ENCODE measurements at regions not wholly inside any gene's neighbourhood (a gene's known extent, or its start where the extent isn't known, plus 50 kb on each side); places are given as distances from the start of the nearest gene placed in this dataset.
A peak's percentile ranks its signal among the peaks of the same experiment; 100 is the strongest.

DNA sequence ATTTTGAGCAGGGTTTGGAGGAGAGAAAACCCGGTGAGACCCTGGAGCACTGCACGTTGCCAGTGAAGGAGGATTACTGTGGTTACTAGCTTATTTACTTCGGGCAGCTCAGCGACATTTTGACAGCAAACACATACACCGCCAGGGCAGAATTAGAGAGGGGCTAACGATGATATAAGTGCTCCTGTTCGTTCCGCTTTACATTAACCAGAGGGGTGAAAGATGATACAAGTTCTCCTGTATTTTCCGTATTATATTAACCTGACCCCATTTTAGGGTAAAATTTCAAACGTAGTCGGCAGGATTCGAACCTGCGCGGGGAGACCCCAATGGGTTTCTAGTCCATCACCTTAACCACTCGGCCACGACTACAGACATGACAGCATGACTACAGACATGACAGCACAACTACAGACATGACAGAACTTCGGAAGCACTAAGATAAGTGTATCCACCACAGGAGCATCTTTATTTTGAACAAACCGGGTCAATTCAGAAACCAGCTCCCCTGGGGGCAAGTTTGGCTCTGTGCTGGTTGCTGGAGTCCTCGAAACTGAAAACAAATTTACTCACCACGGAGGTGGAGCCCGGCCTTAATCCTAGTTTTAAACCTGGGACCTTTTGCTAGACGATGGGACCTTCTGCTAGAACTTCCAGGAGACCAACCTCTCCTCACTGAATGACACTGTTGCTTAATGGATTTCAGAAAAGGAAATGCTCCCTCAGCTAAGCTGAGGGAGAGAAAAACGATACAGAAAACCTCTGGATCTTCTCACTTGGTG, 80.4 kb upstream of the ZNF184 start (continued):
- TF ChIP-seq, protein P1, sequence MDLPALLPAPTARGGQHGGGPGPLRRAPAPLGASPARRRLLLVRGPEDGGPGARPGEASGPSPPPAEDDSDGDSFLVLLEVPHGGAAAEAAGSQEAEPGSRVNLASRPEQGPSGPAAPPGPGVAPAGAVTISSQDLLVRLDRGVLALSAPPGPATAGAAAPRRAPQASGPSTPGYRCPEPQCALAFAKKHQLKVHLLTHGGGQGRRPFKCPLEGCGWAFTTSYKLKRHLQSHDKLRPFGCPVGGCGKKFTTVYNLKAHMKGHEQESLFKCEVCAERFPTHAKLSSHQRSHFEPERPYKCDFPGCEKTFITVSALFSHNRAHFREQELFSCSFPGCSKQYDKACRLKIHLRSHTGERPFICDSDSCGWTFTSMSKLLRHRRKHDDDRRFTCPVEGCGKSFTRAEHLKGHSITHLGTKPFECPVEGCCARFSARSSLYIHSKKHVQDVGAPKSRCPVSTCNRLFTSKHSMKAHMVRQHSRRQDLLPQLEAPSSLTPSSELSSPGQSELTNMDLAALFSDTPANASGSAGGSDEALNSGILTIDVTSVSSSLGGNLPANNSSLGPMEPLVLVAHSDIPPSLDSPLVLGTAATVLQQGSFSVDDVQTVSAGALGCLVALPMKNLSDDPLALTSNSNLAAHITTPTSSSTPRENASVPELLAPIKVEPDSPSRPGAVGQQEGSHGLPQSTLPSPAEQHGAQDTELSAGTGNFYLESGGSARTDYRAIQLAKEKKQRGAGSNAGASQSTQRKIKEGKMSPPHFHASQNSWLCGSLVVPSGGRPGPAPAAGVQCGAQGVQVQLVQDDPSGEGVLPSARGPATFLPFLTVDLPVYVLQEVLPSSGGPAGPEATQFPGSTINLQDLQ (CRISPR knock-in tag; IDR thresholded peaks at IDR 0.05): no peak
- TF ChIP-seq, protein P2, sequence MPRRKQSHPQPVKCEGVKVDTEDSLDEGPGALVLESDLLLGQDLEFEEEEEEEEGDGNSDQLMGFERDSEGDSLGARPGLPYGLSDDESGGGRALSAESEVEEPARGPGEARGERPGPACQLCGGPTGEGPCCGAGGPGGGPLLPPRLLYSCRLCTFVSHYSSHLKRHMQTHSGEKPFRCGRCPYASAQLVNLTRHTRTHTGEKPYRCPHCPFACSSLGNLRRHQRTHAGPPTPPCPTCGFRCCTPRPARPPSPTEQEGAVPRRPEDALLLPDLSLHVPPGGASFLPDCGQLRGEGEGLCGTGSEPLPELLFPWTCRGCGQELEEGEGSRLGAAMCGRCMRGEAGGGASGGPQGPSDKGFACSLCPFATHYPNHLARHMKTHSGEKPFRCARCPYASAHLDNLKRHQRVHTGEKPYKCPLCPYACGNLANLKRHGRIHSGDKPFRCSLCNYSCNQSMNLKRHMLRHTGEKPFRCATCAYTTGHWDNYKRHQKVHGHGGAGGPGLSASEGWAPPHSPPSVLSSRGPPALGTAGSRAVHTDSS (CRISPR knock-in tag; conservative IDR thresholded peaks at IDR 0.05): no peak
- TF ChIP-seq DMAP1 (CRISPR knock-in tag; IDR thresholded peaks at IDR 0.05) (no peak), KLF12 (CRISPR knock-in tag; IDR thresholded peaks at IDR 0.05; ENCODE audit: borderline replicate concordance) (no peak), POGZ (CRISPR knock-in tag; IDR thresholded peaks at IDR 0.05) (0 out of 2 replicates have a peak, but pooled peaks have one; percentile 31), ELF1 (CRISPR knock-in tag; IDR thresholded peaks at IDR 0.05) (no peak), HOXA7 (CRISPR knock-in tag; IDR thresholded peaks at IDR 0.05) (no peak), TMF1 (CRISPR knock-in tag; IDR thresholded peaks at IDR 0.05; ENCODE audit: low read depth) (no peak), GATAD1 (CRISPR knock-in tag; IDR thresholded peaks at IDR 0.05) (peak; percentile 33; the same call in 1 of the 2 replicates), EED (CRISPR knock-in tag; IDR thresholded peaks at IDR 0.05) (no peak), ZNF709 (CRISPR knock-in tag; IDR thresholded peaks at IDR 0.05) (0 out of 2 replicates have a peak, but pooled peaks have one; percentile 32), JARID2 (CRISPR knock-in tag; IDR thresholded peaks at IDR 0.05; ENCODE audit: insufficient replicate concordance) (no peak), ZNF30 (CRISPR knock-in tag; IDR thresholded peaks at IDR 0.05) (no peak), ZNF234 (CRISPR knock-in tag; conservative IDR thresholded peaks at IDR 0.05) (no peak)
- TF ChIP-seq, protein P3, sequence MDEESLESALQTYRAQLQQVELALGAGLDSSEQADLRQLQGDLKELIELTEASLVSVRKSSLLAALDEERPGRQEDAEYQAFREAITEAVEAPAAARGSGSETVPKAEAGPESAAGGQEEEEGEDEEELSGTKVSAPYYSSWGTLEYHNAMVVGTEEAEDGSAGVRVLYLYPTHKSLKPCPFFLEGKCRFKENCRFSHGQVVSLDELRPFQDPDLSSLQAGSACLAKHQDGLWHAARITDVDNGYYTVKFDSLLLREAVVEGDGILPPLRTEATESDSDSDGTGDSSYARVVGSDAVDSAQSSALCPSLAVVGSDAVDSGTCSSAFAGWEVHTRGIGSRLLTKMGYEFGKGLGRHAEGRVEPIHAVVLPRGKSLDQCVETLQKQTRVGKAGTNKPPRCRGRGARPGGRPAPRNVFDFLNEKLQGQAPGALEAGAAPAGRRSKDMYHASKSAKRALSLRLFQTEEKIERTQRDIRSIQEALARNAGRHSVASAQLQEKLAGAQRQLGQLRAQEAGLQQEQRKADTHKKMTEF (CRISPR knock-in tag; IDR thresholded peaks at IDR 0.05): peak; percentile 49; the same call in 1 of the 2 replicates
- TF ChIP-seq, protein P4, sequence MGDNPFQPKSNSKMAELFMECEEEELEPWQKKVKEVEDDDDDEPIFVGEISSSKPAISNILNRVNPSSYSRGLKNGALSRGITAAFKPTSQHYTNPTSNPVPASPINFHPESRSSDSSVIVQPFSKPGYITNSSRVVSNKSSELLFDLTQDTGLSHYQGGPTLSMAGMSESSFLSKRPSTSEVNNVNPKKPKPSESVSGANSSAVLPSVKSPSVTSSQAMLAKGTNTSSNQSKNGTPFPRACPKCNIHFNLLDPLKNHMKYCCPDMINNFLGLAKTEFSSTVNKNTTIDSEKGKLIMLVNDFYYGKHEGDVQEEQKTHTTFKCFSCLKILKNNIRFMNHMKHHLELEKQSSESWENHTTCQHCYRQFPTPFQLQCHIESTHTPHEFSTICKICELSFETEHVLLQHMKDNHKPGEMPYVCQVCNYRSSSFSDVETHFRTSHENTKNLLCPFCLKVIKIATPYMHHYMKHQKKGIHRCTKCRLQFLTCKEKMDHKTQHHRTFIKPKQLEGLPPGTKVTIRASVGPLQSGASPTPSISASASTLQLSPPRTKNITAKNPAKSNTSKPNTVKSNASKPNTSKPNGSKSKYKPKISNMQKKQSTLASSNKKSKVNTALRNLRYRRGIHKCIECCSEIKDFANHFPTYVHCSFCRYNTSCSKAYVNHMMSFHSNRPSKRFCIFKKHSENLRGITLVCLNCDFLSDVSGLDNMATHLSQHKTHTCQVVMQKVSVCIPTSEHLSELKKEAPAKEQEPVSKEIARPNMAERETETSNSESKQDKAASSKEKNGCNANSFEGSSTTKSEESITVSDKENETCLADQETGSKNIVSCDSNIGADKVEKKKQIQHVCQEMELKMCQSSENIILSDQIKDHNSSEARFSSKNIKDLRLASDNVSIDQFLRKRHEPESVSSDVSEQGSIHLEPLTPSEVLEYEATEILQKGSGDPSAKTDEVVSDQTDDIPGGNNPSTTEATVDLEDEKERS (CRISPR knock-in tag; IDR thresholded peaks at IDR 0.05): no peak; the same call in 1 of the 2 replicates
- TF ChIP-seq, protein P5, sequence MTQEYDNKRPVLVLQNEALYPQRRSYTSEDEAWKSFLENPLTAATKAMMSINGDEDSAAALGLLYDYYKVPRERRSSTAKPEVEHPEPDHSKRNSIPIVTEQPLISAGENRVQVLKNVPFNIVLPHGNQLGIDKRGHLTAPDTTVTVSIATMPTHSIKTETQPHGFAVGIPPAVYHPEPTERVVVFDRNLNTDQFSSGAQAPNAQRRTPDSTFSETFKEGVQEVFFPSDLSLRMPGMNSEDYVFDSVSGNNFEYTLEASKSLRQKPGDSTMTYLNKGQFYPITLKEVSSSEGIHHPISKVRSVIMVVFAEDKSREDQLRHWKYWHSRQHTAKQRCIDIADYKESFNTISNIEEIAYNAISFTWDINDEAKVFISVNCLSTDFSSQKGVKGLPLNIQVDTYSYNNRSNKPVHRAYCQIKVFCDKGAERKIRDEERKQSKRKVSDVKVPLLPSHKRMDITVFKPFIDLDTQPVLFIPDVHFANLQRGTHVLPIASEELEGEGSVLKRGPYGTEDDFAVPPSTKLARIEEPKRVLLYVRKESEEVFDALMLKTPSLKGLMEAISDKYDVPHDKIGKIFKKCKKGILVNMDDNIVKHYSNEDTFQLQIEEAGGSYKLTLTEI (CRISPR knock-in tag; conservative IDR thresholded peaks at IDR 0.05): no peak; the same call in 1 of the 2 replicates

Measured in HepG2 (cell line).